SHP77 treated with DMSO at 0.1 percent for 48 hours (cell line): ENCODE measurements at regions not wholly inside any gene's neighbourhood (a gene's known extent, or its start where the extent isn't known, plus 50 kb on each side); places are given as distances from the start of the nearest gene placed in this dataset.
"Not testable (repeated sequence)": the region's sequence is repeated elsewhere in the genome, so short reads cannot be mapped to it uniquely, and the experiment has no call there.

Experiments
- DNase-seq: peaks from one replicate; lab custom pipeline; 2025; lab: John Stamatoyannopoulos, UW

DNA sequence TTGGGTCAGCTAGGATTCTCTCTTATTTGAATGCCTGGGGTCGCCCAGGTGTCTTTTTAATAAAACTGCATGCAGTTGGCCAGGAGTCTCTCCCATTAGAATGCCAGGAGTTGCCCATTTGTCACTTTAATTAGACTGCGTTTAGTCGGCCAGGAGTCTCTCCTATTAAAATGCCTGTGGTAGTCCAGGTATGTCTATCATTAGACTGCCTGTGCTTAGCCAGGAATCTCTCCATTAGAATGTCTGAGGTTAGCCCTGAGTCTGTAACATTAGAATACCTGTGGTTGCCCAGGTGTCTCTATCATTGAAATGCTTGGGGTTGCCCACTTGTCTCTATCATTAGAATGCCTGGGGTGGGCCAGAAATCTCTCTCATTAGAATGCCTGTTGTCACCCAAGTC is 1470.9 kb downstream of the UQCRFS1 start:
- no peak for DNase-seq

- DNase-seq, result no peak
These were observed 1471.7 kb downstream of the UQCRFS1 start for GRCh38 chr19:27741236-27741635.

- no peak for DNase-seq
These were observed 1472.6 kb downstream of the UQCRFS1 start for GRCh38 chr19:27740396-27740795.

GRCh38 chr19:27738569-27739193 is 1474.3 kb downstream of the UQCRFS1 start:
- DNase-seq, result no peak

DNA sequence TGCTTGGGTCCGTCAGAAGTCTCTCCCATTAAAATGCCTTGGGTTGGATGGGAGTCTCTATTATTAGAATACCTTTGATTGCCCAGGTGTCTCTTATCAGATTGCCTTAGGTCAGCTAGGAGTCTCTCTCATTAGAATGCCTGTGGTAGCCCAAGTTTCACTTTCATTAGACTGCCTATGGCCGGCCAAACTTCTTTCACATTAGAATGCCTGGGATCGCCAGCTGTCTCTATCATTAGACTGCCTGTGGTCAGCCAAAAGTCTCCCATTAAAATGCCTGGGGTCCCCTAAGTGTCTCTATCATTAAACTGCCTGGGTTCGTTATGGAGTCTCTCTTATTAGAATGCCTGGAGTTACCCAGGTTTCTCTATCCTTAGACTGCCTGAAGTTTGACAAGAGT is 1476.7 kb downstream of the UQCRFS1 start:
- DNase-seq, result no peak

- no peak for DNase-seq
These were observed 1477.6 kb downstream of the UQCRFS1 start for GRCh38 chr19:27735314-27735713.

DNA sequence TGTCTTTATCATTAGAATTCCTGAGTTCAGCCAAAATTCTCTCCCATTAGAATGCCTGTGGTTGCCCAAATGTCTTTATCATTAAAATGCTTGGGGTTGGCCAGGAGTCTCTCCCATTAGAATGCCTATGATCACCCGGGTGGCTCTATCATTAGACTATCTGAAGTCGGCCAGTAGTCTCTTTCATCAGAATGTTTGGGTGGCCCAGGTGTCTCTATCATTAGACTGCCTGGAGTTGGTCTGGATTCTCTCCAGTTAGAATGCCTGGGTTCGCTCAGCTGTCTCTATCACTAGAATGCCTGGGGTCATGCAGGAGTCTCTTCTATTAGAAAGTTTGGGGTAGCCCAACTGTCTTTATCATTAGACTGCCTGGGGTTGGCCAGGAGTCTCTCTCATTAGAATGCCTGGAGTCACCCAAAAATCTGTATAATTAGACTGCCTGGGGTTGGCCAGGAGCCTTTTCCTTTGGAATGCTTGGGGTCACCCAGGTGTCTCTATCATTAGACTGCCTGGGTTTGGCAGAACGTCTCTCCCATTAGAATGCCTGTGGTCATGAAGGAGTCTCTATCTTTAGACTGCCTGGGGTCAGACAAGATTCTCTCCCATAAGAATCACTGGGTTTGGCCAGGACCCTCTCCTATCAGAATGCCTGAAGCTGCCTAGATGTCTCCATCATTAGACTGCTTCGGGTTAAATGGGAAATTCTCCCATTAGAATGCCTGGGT is 1478.3 kb downstream of the UQCRFS1 start:
- DNase-seq, result no peak

- DNase-seq, result no peak
These were observed 1479.2 kb downstream of the UQCRFS1 start for GRCh38 chr19:27733551-27734266.

GRCh38 chr19:27729332-27729731 is 1483.6 kb downstream of the UQCRFS1 start:
- DNase-seq, result no peak

DNA sequence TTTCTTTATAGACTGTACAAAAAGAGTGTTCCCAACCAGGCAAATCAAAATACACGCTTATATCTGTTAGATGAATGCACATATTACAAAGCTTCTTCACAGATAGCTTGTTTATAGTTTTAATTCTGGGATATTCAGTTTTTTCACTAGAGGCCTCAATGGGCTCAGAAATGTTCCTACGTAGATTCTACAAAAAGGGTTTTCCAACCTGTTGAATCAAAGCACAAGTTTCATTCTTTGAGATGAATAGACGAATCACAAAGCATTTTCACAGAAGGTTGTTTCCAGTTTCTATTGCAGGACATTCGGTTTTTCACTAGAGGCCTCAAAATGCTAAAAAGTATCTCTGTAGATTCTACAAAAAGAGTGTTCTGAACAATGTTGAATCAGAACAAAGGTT is 1490.3 kb downstream of the UQCRFS1 start:
- DNase-seq, result no peak

DNA sequence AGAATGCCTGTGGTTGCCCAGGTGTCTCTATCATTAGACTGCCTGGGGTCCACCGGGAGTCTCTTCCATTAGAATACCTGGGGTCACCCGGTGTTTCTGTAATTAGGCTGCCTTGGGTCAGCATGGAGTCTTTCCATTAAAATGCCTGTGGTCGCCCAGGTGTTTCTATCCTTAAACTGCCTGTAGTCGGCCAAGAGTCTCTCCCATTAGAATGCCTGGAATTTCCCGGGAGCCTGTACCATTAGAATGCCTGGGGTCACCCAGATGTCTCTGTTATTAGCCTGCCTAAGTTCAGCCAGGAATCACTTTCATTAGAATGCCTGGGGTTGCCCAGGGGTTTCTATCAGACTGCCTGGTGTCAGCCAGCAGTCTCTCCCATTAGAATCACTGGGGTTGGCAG is 1492.8 kb downstream of the UQCRFS1 start:
- DNase-seq, result no peak

DNA sequence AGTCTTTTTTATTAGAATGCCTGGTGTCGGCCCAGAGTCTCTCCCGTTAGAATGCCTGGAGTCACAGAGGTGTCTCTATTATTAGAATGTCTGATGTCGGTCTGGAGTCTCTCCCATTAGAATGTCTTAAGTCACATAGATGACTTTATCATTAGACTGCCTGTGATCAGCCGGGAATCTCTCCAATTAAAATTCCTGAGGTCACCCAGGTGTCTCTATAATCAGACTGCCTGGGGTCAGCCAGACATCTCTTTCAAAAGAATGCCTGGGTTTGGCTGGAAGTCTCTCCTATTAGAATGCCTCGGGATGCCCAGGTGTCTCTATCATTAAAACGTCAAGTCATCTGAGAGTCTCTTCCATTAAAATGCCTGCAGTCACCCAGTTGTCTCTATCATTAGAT is 1493.9 kb downstream of the UQCRFS1 start:
- DNase-seq, result no peak

DNA sequence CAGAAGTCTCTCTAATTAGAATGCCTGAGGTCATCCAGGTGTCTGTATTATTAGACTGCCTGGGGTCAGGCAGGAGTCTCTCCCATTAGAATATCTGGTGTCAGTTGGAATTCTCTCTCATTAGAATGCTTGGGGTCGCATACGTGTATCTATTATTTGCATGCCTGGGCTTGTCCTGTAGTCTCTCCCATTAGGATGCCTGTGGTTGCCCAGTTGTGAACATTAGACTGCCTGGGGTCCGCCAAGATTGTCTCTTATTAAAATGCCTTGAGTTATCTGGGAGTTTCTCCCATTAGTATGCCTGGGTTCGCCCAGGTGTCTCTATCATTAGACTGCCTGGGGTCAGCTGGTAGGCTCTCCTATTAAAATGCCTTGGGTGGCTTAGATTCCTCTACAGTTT is 1494.7 kb downstream of the UQCRFS1 start:
- no peak for DNase-seq

GRCh38 chr19:27717825-27718224 is 1495.1 kb downstream of the UQCRFS1 start:
- no peak for DNase-seq

- no peak for DNase-seq
These were observed 1496.0 kb downstream of the UQCRFS1 start for GRCh38 chr19:27716922-27717321.

- DNase-seq, result no peak
These were observed 1498.1 kb downstream of the UQCRFS1 start for GRCh38 chr19:27714857-27715256.

- no peak for DNase-seq
These were observed 1503.5 kb downstream of the UQCRFS1 start for GRCh38 chr19:27709496-27709895.

DNA sequence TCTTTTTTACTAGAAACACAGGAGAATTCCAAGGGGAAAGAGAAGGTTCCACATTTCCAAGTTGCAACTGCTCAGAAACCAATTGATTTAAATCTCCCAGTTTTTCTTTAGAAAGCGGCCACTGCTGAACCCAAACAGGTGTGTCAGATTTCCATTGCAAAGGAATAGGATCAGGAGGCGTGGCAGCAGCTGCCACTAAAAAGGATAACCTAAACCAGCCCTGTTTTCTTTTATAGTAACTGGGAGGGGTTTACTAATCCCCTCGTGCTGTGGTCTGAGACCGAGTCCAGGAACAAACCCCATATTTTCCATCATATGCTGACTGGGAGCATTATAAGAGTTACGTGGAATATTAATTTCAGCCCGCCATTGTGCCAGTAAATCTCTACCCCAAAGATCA is 1504.0 kb downstream of the UQCRFS1 start:
- DNase-seq, result not testable (repeated sequence)

DNA sequence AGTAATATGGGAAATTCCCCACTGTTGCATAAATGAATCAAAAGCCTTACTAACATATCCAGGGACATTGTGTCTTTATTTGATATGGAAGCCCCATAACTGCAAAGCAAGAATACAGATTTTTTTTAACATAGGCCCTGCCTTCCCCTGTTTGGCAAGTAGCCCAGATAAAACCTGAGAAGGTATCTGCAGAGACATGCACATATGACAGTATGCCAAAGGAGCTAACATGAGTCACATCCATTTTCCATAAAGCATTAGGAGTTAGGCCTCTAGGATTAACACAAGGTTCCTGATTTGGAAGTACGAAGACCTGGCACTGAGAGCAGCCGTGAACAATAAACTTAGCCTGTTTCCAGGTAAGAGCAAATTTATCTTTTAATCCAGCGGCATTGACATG is 1505.9 kb downstream of the UQCRFS1 start:
- not testable (repeated sequence) for DNase-seq

GRCh38 chr19:27705896-27706295 is 1507.1 kb downstream of the UQCRFS1 start:
- DNase-seq, result no peak

DNA sequence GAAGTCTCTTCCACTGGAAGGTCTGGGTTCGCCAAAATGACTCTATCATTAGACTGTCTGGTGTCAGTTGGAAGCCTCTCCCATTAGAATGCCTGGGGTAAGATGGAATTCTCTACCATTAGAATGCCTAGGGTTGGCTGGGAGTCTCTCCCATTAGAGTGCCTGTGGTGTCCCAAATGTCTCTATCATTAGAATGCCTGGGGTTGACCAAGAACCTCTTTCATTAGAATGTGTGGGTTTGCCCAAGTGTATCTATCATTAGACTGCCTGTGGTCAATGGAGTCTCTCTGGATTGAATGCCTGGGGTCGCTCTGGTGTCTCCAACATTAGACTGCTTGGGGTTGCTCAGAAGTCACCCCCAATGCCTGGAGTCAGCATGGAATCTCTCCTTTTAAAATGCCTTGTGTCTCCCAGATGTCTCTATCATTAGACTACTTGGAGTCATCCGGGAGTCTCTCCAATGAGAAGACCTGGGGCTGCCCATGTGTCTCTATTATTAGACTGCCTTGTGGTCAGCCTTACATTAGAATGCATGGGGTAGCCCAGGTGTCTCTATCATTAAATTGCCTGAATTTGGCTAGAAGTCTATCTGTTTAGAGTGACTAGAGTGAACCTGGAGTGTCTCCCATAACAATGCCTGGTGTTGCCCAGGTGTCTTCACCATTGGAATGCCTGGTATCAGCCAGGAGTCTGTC is 1518.4 kb downstream of the UQCRFS1 start:
- DNase-seq, result no peak

DNA sequence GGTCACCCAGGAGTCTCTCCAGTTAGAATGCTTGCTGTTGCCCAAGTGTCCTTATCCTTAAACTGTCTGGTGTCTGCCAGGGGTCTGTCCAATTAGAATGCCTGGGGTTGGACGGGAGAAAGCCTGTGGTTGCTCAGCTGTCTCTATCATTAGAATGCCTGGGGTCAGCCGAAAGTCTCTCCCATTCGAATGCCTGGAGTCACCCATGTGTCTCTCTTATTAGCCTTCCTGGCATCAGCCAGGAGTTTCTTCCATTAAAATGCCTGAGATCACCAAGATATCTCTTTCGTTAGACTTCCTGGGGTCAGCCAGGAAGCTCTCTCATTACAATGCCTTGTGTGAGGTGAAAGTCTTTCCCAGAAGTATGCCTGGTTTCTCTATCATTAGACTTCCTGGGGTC is 1521.0 kb downstream of the UQCRFS1 start:
- no peak for DNase-seq
